SU-DHL-6 (cell line): ENCODE measurements at regions not wholly inside any gene's neighbourhood (a gene's known extent, or its start where the extent isn't known, plus 50 kb on each side); places are given as distances from the start of the nearest gene placed in this dataset.
"Not testable (repeated sequence)": the region's sequence is repeated elsewhere in the genome, so short reads cannot be mapped to it uniquely, and the experiment has no call there.

Experiments
- H2AFZ ChIP-seq: fragments of 200-600 bp; sonication (generic); 2 replicates; pipeline ENCODE4 v1.6.1; 2014; ENCODE audit warnings: low read depth, mild to moderate bottlenecking, moderate library complexity, mixed read lengths, antibody characterized with exemption, low read length; ENCODE audit not compliant: severe bottlenecking
- H3F3A ChIP-seq: fragments of 200-600 bp; shearing (Covaris generic); 2 replicates; pipeline ENCODE4 v1.6.0; 2016; ENCODE audit warnings: antibody characterized with exemption, mild to moderate bottlenecking; ENCODE audit not compliant: insufficient read depth
- H3K27ac ChIP-seq: fragments of 200-600 bp; sonication (generic); 2 replicates; pipeline ENCODE4 v1.5.1; 2016; ENCODE audit warnings: low read depth, mild to moderate bottlenecking, low read length, moderate library complexity, mixed read lengths
- H3K27me3 ChIP-seq: fragments of 200-600 bp; sonication (generic), shearing (Covaris generic); 2 replicates; pipeline ENCODE4 v1.6.0; 2014; ENCODE audit warnings: mild to moderate bottlenecking, low read length
- H3K36me3 ChIP-seq: fragments of 200-600 bp; sonication (generic); 2 replicates; pipeline ENCODE4 v1.6.1; 2014; ENCODE audit warnings: mild to moderate bottlenecking, low read length, mixed read lengths
- H3K4me2 ChIP-seq: fragments of 300-600, 200-600 bp; shearing (Covaris generic), sonication (generic); 2 replicates; pipeline ENCODE4 v1.6.0; 2014; ENCODE audit warnings: low read length, low read depth, mild to moderate bottlenecking; ENCODE audit not compliant: poor library complexity, severe bottlenecking
- H3K4me3 ChIP-seq: fragments of 200-600 bp; sonication (generic); 2 replicates; pipeline ENCODE4 v1.5.1; 2014; ENCODE audit warnings: antibody characterized with exemption, low read length, mild to moderate bottlenecking, mixed read lengths; ENCODE audit not compliant: insufficient read depth, poor library complexity, severe bottlenecking
- H3K79me2 ChIP-seq: fragments of 200-600 bp; sonication (generic); 2 replicates; pipeline ENCODE4 v1.6.1; 2014; ENCODE audit warnings: mild to moderate bottlenecking, low read length, moderate library complexity; ENCODE audit not compliant: insufficient read depth
- H3K9ac ChIP-seq: fragments of 200-600 bp; sonication (generic); 2 replicates; pipeline ENCODE4 v1.7.0; 2014; ENCODE audit warnings: mild to moderate bottlenecking, low read length
- H3K9me2 ChIP-seq: fragments of 200-600 bp; sonication (generic); replicated peaks from 2 replicates; pipeline ENCODE4 v1.6.1; 2014; ENCODE audit warnings: low read length; ENCODE audit not compliant: insufficient read depth
- H3K9me3 ChIP-seq: fragments of 200-600 bp; sonication (generic); 2 replicates; pipeline ENCODE4 v1.6.1; 2014; ENCODE audit warnings: low read length, mixed read lengths; ENCODE audit not compliant: insufficient read depth
- H4K20me1 ChIP-seq: fragments of 200-600 bp; sonication (generic); 2 replicates; pipeline ENCODE4 v1.6.1; 2014; ENCODE audit warnings: low read depth, mild to moderate bottlenecking, antibody characterized with exemption, low read length, moderate library complexity, mixed read lengths
- EZH2phosphoT487 ChIP-seq: fragments of 200-600 bp; sonication (generic), shearing (Covaris generic); conservative IDR thresholded peaks from 2 replicates; pipeline ENCODE4 v1.6.1; 2018; ENCODE audit warnings: mild to moderate bottlenecking, antibody characterized with exemption, low read length, moderate library complexity, mixed read lengths
- TF ChIP-seq, protein P1 (sequence below): fragments of 200-600 bp; sonication (generic); IDR thresholded peaks from one replicate; pipeline ENCODE4 v1.5.1; 2017; ENCODE audit warnings: antibody characterized with exemption, mild to moderate bottlenecking, low read length, moderate library complexity; ENCODE audit not compliant: insufficient read depth, poor library complexity, severe bottlenecking

DNA sequence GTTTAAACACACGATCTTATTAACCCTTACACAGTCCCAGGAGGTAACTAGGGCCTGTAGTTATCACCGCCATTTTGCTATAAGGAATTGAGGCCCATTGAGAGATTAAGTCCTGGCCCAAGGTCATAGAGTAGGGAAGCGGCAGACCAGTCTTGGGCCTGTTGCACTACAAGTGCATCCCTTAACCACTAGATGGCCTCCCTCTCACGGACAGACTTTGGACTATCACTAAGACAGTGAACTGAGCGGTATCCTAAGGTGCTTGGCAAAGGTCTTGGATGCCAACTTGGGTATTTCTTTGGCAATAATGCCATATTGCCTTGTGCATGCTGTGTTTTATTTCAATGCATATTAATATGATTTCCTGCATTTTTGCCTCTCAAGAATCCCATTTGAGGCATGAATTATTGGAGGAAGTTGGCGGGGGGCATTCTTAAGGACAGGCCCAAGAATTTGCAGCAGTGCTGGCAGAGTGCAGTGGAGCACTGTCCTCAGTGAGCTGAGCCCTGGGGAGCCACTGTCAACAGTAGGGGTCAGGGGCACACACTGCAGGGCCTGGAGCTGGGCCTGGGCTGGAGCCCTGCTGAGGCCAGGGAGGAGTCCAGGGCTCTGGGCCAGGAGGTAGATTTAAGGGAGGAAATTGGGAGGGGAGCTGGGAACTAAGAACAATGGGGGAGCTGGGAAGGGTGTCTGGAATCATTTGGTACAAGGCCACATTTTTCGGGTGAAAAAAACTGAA lies 147.4 kb downstream of the SMIM20 start:
- TF ChIP-seq EZH2phosphoT487 = no peak
- TF ChIP-seq, protein P1, sequence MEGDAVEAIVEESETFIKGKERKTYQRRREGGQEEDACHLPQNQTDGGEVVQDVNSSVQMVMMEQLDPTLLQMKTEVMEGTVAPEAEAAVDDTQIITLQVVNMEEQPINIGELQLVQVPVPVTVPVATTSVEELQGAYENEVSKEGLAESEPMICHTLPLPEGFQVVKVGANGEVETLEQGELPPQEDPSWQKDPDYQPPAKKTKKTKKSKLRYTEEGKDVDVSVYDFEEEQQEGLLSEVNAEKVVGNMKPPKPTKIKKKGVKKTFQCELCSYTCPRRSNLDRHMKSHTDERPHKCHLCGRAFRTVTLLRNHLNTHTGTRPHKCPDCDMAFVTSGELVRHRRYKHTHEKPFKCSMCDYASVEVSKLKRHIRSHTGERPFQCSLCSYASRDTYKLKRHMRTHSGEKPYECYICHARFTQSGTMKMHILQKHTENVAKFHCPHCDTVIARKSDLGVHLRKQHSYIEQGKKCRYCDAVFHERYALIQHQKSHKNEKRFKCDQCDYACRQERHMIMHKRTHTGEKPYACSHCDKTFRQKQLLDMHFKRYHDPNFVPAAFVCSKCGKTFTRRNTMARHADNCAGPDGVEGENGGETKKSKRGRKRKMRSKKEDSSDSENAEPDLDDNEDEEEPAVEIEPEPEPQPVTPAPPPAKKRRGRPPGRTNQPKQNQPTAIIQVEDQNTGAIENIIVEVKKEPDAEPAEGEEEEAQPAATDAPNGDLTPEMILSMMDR = peak; percentile 46
- H2AFZ ChIP-seq = no peak overlapping the region

GRCh38 chr4:26062215-26062614 lies 148.2 kb downstream of the SMIM20 start:
- Histone ChIP-seq H3K36me3 (no peaks in the 10 kb centered on the region), H3K9me2 (no peaks in the 10 kb centered on the region), H3K79me2 (no peaks in the 10 kb centered on the region), H3K4me3 (no peak overlapping the region), H3K9ac (no peak overlapping the region), H3K27ac (no peak overlapping the region), H2AFZ (no peak overlapping the region), H3K27me3 (no peaks in the 10 kb centered on the region), H3K9me3 (no peaks in the 10 kb centered on the region), H3F3A (no peaks in the 10 kb centered on the region), H4K20me1 (no peaks in the 10 kb centered on the region), H3K4me2 (no peak overlapping the region)
- TF ChIP-seq, protein P1 = no peak
- no peak for TF ChIP-seq EZH2phosphoT487

More for the DNA sequence above, 147.4 kb downstream of the SMIM20 start:
- Histone ChIP-seq H3K27ac (no peak overlapping the region), H4K20me1 (no peaks in the 10 kb centered on the region), H3K79me2 (no peaks in the 10 kb centered on the region), H3K9ac (no peak overlapping the region), H3K27me3 (no peaks in the 10 kb centered on the region), H3K9me3 (no peaks in the 10 kb centered on the region), H3K9me2 (no peaks in the 10 kb centered on the region), H3F3A (no peaks in the 10 kb centered on the region), H3K4me2 (no peak overlapping the region), H3K36me3 (no peaks in the 10 kb centered on the region), H3K4me3 (no peak overlapping the region)

- H2AFZ ChIP-seq = not testable (repeated sequence)
These were observed 150.0 kb downstream of the SMIM20 start for GRCh38 chr4:26064009-26064408.

DNA sequence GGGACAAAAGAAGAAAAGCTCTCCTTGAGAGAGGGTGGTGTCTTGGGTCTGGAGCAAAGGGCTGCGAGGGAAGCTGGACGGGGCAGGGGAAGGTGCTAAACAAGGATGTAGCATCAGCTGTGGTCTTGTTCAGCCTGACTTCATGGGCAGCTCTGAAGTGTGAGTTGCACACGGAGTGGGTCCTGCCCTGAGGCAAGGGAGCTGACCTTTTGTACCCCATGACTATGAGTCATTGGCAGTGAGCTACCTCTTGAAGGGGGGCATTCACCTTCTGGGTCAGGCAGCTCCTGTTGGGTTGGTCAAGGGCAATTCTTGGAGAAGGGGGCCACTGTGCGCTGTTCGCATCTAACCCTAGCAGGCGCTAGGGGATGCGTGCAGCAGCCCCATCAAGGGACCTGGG lies 151.8 kb downstream of the SMIM20 start:
- H3K27me3 ChIP-seq = no peaks in the 10 kb centered on the region
- no peaks in the 10 kb centered on the region for H3K36me3 ChIP-seq
- no peak overlapping the region for H3K4me3 ChIP-seq
- no peaks in the 10 kb centered on the region for H3F3A ChIP-seq
- no peaks in the 10 kb centered on the region for H4K20me1 ChIP-seq
- H3K4me2 ChIP-seq = no peak overlapping the region
- H3K27ac ChIP-seq = no peak overlapping the region
- TF ChIP-seq EZH2phosphoT487 = no peak
- TF ChIP-seq, protein P1 = no peak
- H2AFZ ChIP-seq = no peak overlapping the region
- no peaks in the 10 kb centered on the region for H3K79me2 ChIP-seq
- H3K9me3 ChIP-seq = no peaks in the 10 kb centered on the region
- no peaks in the 10 kb centered on the region for H3K9me2 ChIP-seq
- H3K9ac ChIP-seq = no peak overlapping the region

More at GRCh38 chr4:26064009-26064408, 150.0 kb downstream of the SMIM20 start:
- not testable (repeated sequence) for H3K79me2 ChIP-seq, H3K27me3 ChIP-seq, H3K9ac ChIP-seq, H3K4me2 ChIP-seq, H4K20me1 ChIP-seq, H3K9me2 ChIP-seq, H3K27ac ChIP-seq, H3F3A ChIP-seq, H3K9me3 ChIP-seq, H3K36me3 ChIP-seq, H3K4me3 ChIP-seq
